ENCODE measurements at regions not wholly inside any gene's neighbourhood (a gene's known extent, or its start where the extent isn't known, plus 50 kb on each side); places are given as distances from the start of the nearest gene placed in this dataset.

GRCh38 chr4:53682908-53683307 is 91.6 kb upstream of the LNX1 start:
- no peak for DNase-seq

- DNase-seq, result no peak
Observed at GRCh38 chr4:53682196-53682595, 90.9 kb upstream of the LNX1 start.

GRCh38 chr4:53680598-53680997 is 89.3 kb upstream of the LNX1 start:
- no peak for DNase-seq

GRCh38 chr4:53680168-53680567 is 88.9 kb upstream of the LNX1 start:
- DNase-seq, result no peak

- DNase-seq, result no peak
Observed at GRCh38 chr4:53676402-53676871, 85.2 kb upstream of the LNX1 start.

GRCh38 chr4:53674903-53675302 is 83.6 kb upstream of the LNX1 start:
- DNase-seq, result no peak

GRCh38 chr4:53672873-53673272 is 81.6 kb upstream of the LNX1 start:
- no peak for DNase-seq

GRCh38 chr4:53671757-53672156 is 80.5 kb upstream of the LNX1 start:
- DNase-seq, result no peak

- no peak for DNase-seq
Observed at GRCh38 chr4:53659737-53660136, 68.5 kb upstream of the LNX1 start.

GRCh38 chr4:53659112-53659511 is 67.8 kb upstream of the LNX1 start:
- DNase-seq, result no peak

- no peak for DNase-seq
Observed at GRCh38 chr4:53658029-53658428, 66.7 kb upstream of the LNX1 start.

GRCh38 chr4:53656421-53656981 is 65.2 kb upstream of the LNX1 start:
- DNase-seq, result no peak

- DNase-seq, result no peak
Observed at GRCh38 chr4:53654300-53654758, 63.0 kb upstream of the LNX1 start.

GRCh38 chr4:53653484-53654053 is 62.3 kb upstream of the LNX1 start:
- no peak for DNase-seq

- DNase-seq, result no peak
Observed at GRCh38 chr4:53651156-53651735, 60.0 kb upstream of the LNX1 start.

- no peak for DNase-seq
Observed at GRCh38 chr4:53649357-53649756, 58.1 kb upstream of the LNX1 start.

GRCh38 chr4:53647547-53647946 is 56.3 kb upstream of the LNX1 start:
- no peak for DNase-seq

GRCh38 chr4:53646795-53647194 is 55.5 kb upstream of the LNX1 start:
- no peak for DNase-seq

GRCh38 chr4:53645108-53645507 is 53.8 kb upstream of the LNX1 start:
- DNase-seq, result no peak

- DNase-seq, result no peak
Observed at GRCh38 chr4:53644607-53645006, 53.3 kb upstream of the LNX1 start.

Measured in activated CD4-positive, alpha-beta T cell treated with anti-CD3 and anti-CD28 coated beads for 1 hour (primary cell).